ENCODE measurements at regions not wholly inside any gene's neighbourhood (a gene's known extent, or its start where the extent isn't known, plus 50 kb on each side); places are given as distances from the start of the nearest gene placed in this dataset.
"Not testable (repeated sequence)": the region's sequence is repeated elsewhere in the genome, so short reads cannot be mapped to it uniquely, and the experiment has no call there.

- TF ChIP-seq CTCF (IDR thresholded peaks at IDR 0.05; ENCODE audit: insufficient read depth, low read length, severe bottlenecking), result no peak
- DNase-seq (ENCODE audit: low read depth) (no peak), FAIRE-seq (no peak)
- Histone ChIP-seq H3K36me3 (ENCODE audit: control insufficient read depth, insufficient read depth, low read length) (no peaks in the 10 kb centered on the region), H3K27me3 (ENCODE audit: control insufficient read depth, insufficient read depth, low read length) (no peaks in the 10 kb centered on the region), H3K4me3 (ENCODE audit: low read depth, low read length) (no peak overlapping the region)
These were observed 147.1 kb upstream of the GRIK3 start for GRCh38 chr1:37181425-37181824.

GRCh38 chr1:37184789-37185188, 150.5 kb upstream of the GRIK3 start:
- DNase-seq (ENCODE audit: low read depth) (no peak), FAIRE-seq (no peak)
- TF ChIP-seq CTCF (IDR thresholded peaks at IDR 0.05; ENCODE audit: insufficient read depth, low read length, severe bottlenecking), result no peak
- H3K36me3 ChIP-seq (ENCODE audit: control insufficient read depth, insufficient read depth, low read length), result no peaks in the 10 kb centered on the region
- H3K27me3 ChIP-seq (ENCODE audit: control insufficient read depth, insufficient read depth, low read length), result no peaks in the 10 kb centered on the region
- H3K4me3 ChIP-seq (ENCODE audit: low read depth, low read length), result no peak overlapping the region

- Histone ChIP-seq H3K36me3 (ENCODE audit: control insufficient read depth, insufficient read depth, low read length) (no peaks in the 10 kb centered on the region), H3K4me3 (ENCODE audit: low read depth, low read length) (no peak overlapping the region), H3K27me3 (ENCODE audit: control insufficient read depth, insufficient read depth, low read length) (no peaks in the 10 kb centered on the region)
- no peak for TF ChIP-seq CTCF (IDR thresholded peaks at IDR 0.05; ENCODE audit: insufficient read depth, low read length, severe bottlenecking)
- FAIRE-seq (no peak), DNase-seq (ENCODE audit: low read depth) (peak; percentile 7)
These were observed 152.0 kb upstream of the GRIK3 start for GRCh38 chr1:37186246-37186756.

- TF ChIP-seq CTCF (IDR thresholded peaks at IDR 0.05; ENCODE audit: insufficient read depth, low read length, severe bottlenecking), result no peak
These were observed 154.8 kb upstream of the GRIK3 start for GRCh38 chr1:37189111-37189510.

GRCh38 chr1:37197411-37197810, 163.1 kb upstream of the GRIK3 start:
- no peak for FAIRE-seq
- TF ChIP-seq CTCF (IDR thresholded peaks at IDR 0.05; ENCODE audit: insufficient read depth, low read length, severe bottlenecking), result no peak
- Histone ChIP-seq H3K4me3 (ENCODE audit: low read depth, low read length) (no peak overlapping the region), H3K27me3 (ENCODE audit: control insufficient read depth, insufficient read depth, low read length) (no peaks in the 10 kb centered on the region), H3K36me3 (ENCODE audit: control insufficient read depth, insufficient read depth, low read length) (no peaks in the 10 kb centered on the region)
- DNase-seq (ENCODE audit: low read depth), result no peak

More at GRCh38 chr1:37189111-37189510, 154.8 kb upstream of the GRIK3 start:
- H3K27me3 ChIP-seq (ENCODE audit: control insufficient read depth, insufficient read depth, low read length), result no peaks in the 10 kb centered on the region
- no peak for FAIRE-seq
- no peak for DNase-seq (ENCODE audit: low read depth)
- no peaks in the 10 kb centered on the region for H3K36me3 ChIP-seq (ENCODE audit: control insufficient read depth, insufficient read depth, low read length)
- H3K4me3 ChIP-seq (ENCODE audit: low read depth, low read length), result no peak overlapping the region

GRCh38 chr1:37214305-37214704, 180.0 kb upstream of the GRIK3 start:
- DNase-seq (ENCODE audit: low read depth); FAIRE-seq; H3K4me3 ChIP-seq (ENCODE audit: low read depth, low read length); H3K36me3 ChIP-seq (ENCODE audit: control insufficient read depth, insufficient read depth, low read length); H3K27me3 ChIP-seq (ENCODE audit: control insufficient read depth, insufficient read depth, low read length): not testable (repeated sequence)
